ENCODE measurements at regions not wholly inside any gene's neighbourhood (a gene's known extent, or its start where the extent isn't known, plus 50 kb on each side); places are given as distances from the start of the nearest gene placed in this dataset.

DNA sequence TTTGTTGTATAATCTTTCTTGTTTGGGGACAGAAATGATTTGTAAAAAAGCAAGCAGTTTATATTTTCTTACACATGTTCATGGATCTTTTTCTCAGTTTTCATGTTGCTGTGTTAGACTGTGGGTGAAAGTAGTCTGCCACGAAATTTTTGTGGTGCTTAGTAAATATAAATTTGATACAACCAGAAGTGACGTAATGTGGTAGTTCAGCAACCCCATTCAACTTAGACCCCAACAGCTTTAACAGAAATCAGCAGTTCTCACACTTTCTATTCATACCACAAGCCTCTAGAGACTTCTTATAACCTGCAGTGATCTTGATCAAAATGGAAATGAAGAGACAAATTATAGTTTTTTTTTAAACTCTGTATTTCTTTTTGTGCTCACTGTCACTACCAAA lies 120.2 kb upstream of the IGSF10 start:
- Histone ChIP-seq H3K9me3 (ENCODE audit: low read depth, low read length) (no peaks in the 10 kb centered on the region), H3K79me2 (ENCODE audit: insufficient read depth, low read length) (no peaks in the 10 kb centered on the region), H3K4me1 (ENCODE audit: insufficient read depth, low read length) (peaks cover 17% of the 10 kb centered on the region), H3K4me3 (ENCODE audit: insufficient read depth, low read length) (no peak overlapping the region), H2AFZ (ENCODE audit: low read length) (no peak overlapping the region), H3K36me3 (ENCODE audit: insufficient read depth, low read length) (no peaks in the 10 kb centered on the region), H3K27ac (ENCODE audit: low read depth, low read length) (peak overlapping the region; percentile 7), H3K27me3 (ENCODE audit: insufficient read depth, low read length) (no peaks in the 10 kb centered on the region), H4K20me1 (ENCODE audit: insufficient read depth, low read length) (no peaks in the 10 kb centered on the region), H3K4me2 (ENCODE audit: insufficient read depth, low read length) (no peak overlapping the region)
- DNase-seq (ENCODE audit: insufficient read length, low spot score, missing footprints), result no peak
- TF ChIP-seq, protein P1, sequence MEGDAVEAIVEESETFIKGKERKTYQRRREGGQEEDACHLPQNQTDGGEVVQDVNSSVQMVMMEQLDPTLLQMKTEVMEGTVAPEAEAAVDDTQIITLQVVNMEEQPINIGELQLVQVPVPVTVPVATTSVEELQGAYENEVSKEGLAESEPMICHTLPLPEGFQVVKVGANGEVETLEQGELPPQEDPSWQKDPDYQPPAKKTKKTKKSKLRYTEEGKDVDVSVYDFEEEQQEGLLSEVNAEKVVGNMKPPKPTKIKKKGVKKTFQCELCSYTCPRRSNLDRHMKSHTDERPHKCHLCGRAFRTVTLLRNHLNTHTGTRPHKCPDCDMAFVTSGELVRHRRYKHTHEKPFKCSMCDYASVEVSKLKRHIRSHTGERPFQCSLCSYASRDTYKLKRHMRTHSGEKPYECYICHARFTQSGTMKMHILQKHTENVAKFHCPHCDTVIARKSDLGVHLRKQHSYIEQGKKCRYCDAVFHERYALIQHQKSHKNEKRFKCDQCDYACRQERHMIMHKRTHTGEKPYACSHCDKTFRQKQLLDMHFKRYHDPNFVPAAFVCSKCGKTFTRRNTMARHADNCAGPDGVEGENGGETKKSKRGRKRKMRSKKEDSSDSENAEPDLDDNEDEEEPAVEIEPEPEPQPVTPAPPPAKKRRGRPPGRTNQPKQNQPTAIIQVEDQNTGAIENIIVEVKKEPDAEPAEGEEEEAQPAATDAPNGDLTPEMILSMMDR (IDR thresholded peaks at IDR 0.05; ENCODE audit: extremely low read depth, low read depth, low read length), result no peak

GRCh38 chr3:151580591-151580990 lies 119.7 kb upstream of the IGSF10 start:
- Histone ChIP-seq H3K9me3 (ENCODE audit: low read depth, low read length) (no peaks in the 10 kb centered on the region), H3K4me3 (ENCODE audit: insufficient read depth, low read length) (no peak overlapping the region), H4K20me1 (ENCODE audit: insufficient read depth, low read length) (no peaks in the 10 kb centered on the region), H3K79me2 (ENCODE audit: insufficient read depth, low read length) (no peaks in the 10 kb centered on the region), H2AFZ (ENCODE audit: low read length) (no peak overlapping the region), H3K4me1 (ENCODE audit: insufficient read depth, low read length) (peaks cover 17% of the 10 kb centered on the region), H3K36me3 (ENCODE audit: insufficient read depth, low read length) (no peaks in the 10 kb centered on the region), H3K4me2 (ENCODE audit: insufficient read depth, low read length) (peak overlapping the region; percentile 12), H3K27me3 (ENCODE audit: insufficient read depth, low read length) (no peaks in the 10 kb centered on the region), H3K27ac (ENCODE audit: low read depth, low read length) (peak overlapping the region; percentile 7)
- TF ChIP-seq, protein P1 (IDR thresholded peaks at IDR 0.05; ENCODE audit: extremely low read depth, low read depth, low read length), result no peak
- DNase-seq (ENCODE audit: insufficient read length, low spot score, missing footprints), result peak; percentile 49

DNA sequence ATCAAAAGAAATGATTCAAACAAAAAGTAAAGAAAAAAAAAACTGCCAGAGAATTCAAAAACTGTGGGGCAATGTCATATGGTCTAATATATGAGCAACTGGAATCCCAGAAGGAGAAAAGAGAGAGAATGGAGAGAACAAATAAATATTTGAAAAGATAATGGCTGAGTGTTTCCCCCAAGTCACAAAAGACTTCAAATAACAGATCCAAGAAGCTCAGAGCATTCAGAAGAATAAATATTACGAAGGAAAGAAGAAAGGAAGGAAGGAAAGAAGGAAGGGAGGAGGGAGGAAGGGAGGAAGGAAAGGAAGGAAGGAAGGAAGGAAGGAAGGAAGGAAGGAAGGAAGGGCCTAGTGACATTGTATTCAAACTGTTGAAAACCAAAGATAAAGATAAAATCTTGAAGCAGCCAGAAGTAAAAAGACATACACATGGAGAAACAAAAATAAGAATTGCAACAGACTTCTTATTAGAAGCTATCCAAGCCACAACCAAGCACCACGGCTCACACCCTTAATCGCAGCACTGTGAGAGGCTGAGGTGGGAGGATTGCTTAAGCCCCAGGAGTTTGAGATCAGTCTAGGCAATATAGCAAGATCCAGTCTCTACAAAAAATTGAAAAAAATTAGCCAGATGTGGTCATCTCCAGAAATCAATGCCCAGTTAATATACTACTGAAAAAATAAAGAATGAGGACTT lies 118.9 kb upstream of the IGSF10 start:
- no peaks in the 10 kb centered on the region for H3K79me2 ChIP-seq (ENCODE audit: insufficient read depth, low read length)
- no peak overlapping the region for H3K27ac ChIP-seq (ENCODE audit: low read depth, low read length)
- no peaks in the 10 kb centered on the region for H4K20me1 ChIP-seq (ENCODE audit: insufficient read depth, low read length)
- no peak overlapping the region for H3K4me2 ChIP-seq (ENCODE audit: insufficient read depth, low read length)
- no peak overlapping the region for H2AFZ ChIP-seq (ENCODE audit: low read length)
- no peaks in the 10 kb centered on the region for H3K36me3 ChIP-seq (ENCODE audit: insufficient read depth, low read length)
- no peak for DNase-seq (ENCODE audit: insufficient read length, low spot score, missing footprints)
- no peak overlapping the region for H3K4me3 ChIP-seq (ENCODE audit: insufficient read depth, low read length)
- H3K9me3 ChIP-seq (ENCODE audit: low read depth, low read length), result no peaks in the 10 kb centered on the region
- H3K4me1 ChIP-seq (ENCODE audit: insufficient read depth, low read length), result peaks cover 17% of the 10 kb centered on the region
- H3K27me3 ChIP-seq (ENCODE audit: insufficient read depth, low read length), result no peaks in the 10 kb centered on the region
- TF ChIP-seq, protein P1 (IDR thresholded peaks at IDR 0.05; ENCODE audit: extremely low read depth, low read depth, low read length), result no peak

GRCh38 chr3:151578495-151578894 lies 117.6 kb upstream of the IGSF10 start:
- no peaks in the 10 kb centered on the region for H3K79me2 ChIP-seq (ENCODE audit: insufficient read depth, low read length)
- H3K27me3 ChIP-seq (ENCODE audit: insufficient read depth, low read length), result no peaks in the 10 kb centered on the region
- TF ChIP-seq, protein P1 (IDR thresholded peaks at IDR 0.05; ENCODE audit: extremely low read depth, low read depth, low read length), result no peak
- H3K4me2 ChIP-seq (ENCODE audit: insufficient read depth, low read length), result no peak overlapping the region
- peaks cover 17% of the 10 kb centered on the region for H3K4me1 ChIP-seq (ENCODE audit: insufficient read depth, low read length)
- H3K9me3 ChIP-seq (ENCODE audit: low read depth, low read length), result no peaks in the 10 kb centered on the region
- H3K27ac ChIP-seq (ENCODE audit: low read depth, low read length), result no peak overlapping the region
- DNase-seq (ENCODE audit: insufficient read length, low spot score, missing footprints), result no peak
- H4K20me1 ChIP-seq (ENCODE audit: insufficient read depth, low read length), result no peaks in the 10 kb centered on the region
- no peaks in the 10 kb centered on the region for H3K36me3 ChIP-seq (ENCODE audit: insufficient read depth, low read length)
- H2AFZ ChIP-seq (ENCODE audit: low read length), result no peak overlapping the region
- no peak overlapping the region for H3K4me3 ChIP-seq (ENCODE audit: insufficient read depth, low read length)

Data from osteoblast (primary cell).